ENCODE measurements at regions not wholly inside any gene's neighbourhood (a gene's known extent, or its start where the extent isn't known, plus 50 kb on each side); places are given as distances from the start of the nearest gene placed in this dataset.
A peak's percentile ranks its signal among the peaks of the same experiment; 100 is the strongest.
"Not testable (repeated sequence)": the region's sequence is repeated elsewhere in the genome, so short reads cannot be mapped to it uniquely, and the experiment has no call there.

- DNase-seq (ENCODE audit: low spot score) (no peak), ATAC-seq (no peak)
- H3K4me3 Mint-ChIP-seq, result no peak overlapping the region
- H3K27ac Mint-ChIP-seq, result no peak overlapping the region
- no peaks in the 10 kb centered on the region for H3K27me3 Mint-ChIP-seq
- H3K4me1 Mint-ChIP-seq (ENCODE audit: low read depth in 2 of 2), result peaks cover 0 to 2% of the 10 kb centered on the region in 2 donors
- no peaks in the 10 kb centered on the region for H3K36me3 Mint-ChIP-seq
- H3K9me3 Mint-ChIP-seq, result no peaks in the 10 kb centered on the region
These were observed 367.7 kb upstream of the DPYD start for GRCh38 chr1:98288494-98288893.

- Mint-ChIP-seq H3K4me3 (no peak overlapping the region), H3K27me3 (no peaks in the 10 kb centered on the region), H3K36me3 (no peaks in the 10 kb centered on the region), H3K27ac (no peak overlapping the region), H3K9me3 (no peaks in the 10 kb centered on the region), H3K4me1 (ENCODE audit: low read depth in 2 of 2) (peaks cover 0 to 2% of the 10 kb centered on the region in 2 donors)
- ATAC-seq (no peak), DNase-seq (ENCODE audit: low spot score) (no peak)
These were observed 366.8 kb upstream of the DPYD start for GRCh38 chr1:98287626-98288025.

- Mint-ChIP-seq H3K9me3 (no peaks in the 10 kb centered on the region), H3K4me3 (no peak overlapping the region), H3K27me3 (no peaks in the 10 kb centered on the region), H3K36me3 (no peaks in the 10 kb centered on the region), H3K27ac (no peak overlapping the region), H3K4me1 (ENCODE audit: low read depth in 2 of 2) (peaks cover 0 to 2% of the 10 kb centered on the region in 2 donors)
- ATAC-seq, result no peak
- no peak for DNase-seq (ENCODE audit: low spot score)
These were observed 365.8 kb upstream of the DPYD start for GRCh38 chr1:98286656-98287055.

GRCh38 chr1:98285286-98285685 lies 364.5 kb upstream of the DPYD start:
- not testable (repeated sequence) for DNase-seq (ENCODE audit: low spot score); H3K27ac Mint-ChIP-seq

GRCh38 chr1:98280049-98280448 lies 359.2 kb upstream of the DPYD start:
- no peaks in the 10 kb centered on the region for H3K4me1 Mint-ChIP-seq (ENCODE audit: low read depth in 2 of 2)

More at GRCh38 chr1:98285286-98285685, 364.5 kb upstream of the DPYD start:
- not testable (repeated sequence) for H3K9me3 Mint-ChIP-seq; H3K4me3 Mint-ChIP-seq; H3K36me3 Mint-ChIP-seq; ATAC-seq; H3K27me3 Mint-ChIP-seq; H3K4me1 Mint-ChIP-seq (ENCODE audit: low read depth in 2 of 2)

GRCh38 chr1:98278055-98278454 lies 357.2 kb upstream of the DPYD start:
- DNase-seq (ENCODE audit: low spot score) (no peak), ATAC-seq (no peak)
- H3K27me3 Mint-ChIP-seq, result no peaks in the 10 kb centered on the region
- H3K36me3 Mint-ChIP-seq, result peaks cover under 1% of the 10 kb centered on the region
- H3K27ac Mint-ChIP-seq, result no peak overlapping the region
- H3K4me1 Mint-ChIP-seq (ENCODE audit: low read depth in 2 of 2), result no peaks in the 10 kb centered on the region
- no peaks in the 10 kb centered on the region for H3K9me3 Mint-ChIP-seq
- H3K4me3 Mint-ChIP-seq, result no peak overlapping the region

More at GRCh38 chr1:98280049-98280448, 359.2 kb upstream of the DPYD start:
- Mint-ChIP-seq H3K9me3 (no peaks in the 10 kb centered on the region), H3K4me3 (no peak overlapping the region), H3K36me3 (no peaks in the 10 kb centered on the region), H3K27ac (no peak overlapping the region), H3K27me3 (no peaks in the 10 kb centered on the region)
- ATAC-seq (no peak), DNase-seq (ENCODE audit: low spot score) (no peak)

GRCh38 chr1:98277118-98277517 lies 356.3 kb upstream of the DPYD start:
- Mint-ChIP-seq H3K36me3 (peaks cover 7% of the 10 kb centered on the region), H3K27ac (no peak overlapping the region), H3K4me3 (no peak overlapping the region), H3K9me3 (no peaks in the 10 kb centered on the region), H3K4me1 (ENCODE audit: low read depth in 2 of 2) (no peaks in the 10 kb centered on the region), H3K27me3 (no peaks in the 10 kb centered on the region)
- DNase-seq (ENCODE audit: low spot score) (no peak), ATAC-seq (no peak)

- H3K4me3 Mint-ChIP-seq, result no peak overlapping the region
- no peaks in the 10 kb centered on the region for H3K4me1 Mint-ChIP-seq (ENCODE audit: low read depth in 2 of 2)
- H3K36me3 Mint-ChIP-seq, result peaks cover 7% of the 10 kb centered on the region
These were observed 355.7 kb upstream of the DPYD start for GRCh38 chr1:98276514-98276913.

GRCh38 chr1:98268316-98268715 lies 347.5 kb upstream of the DPYD start:
- no peak overlapping the region for H3K27ac Mint-ChIP-seq
- peaks cover 7% of the 10 kb centered on the region for H3K36me3 Mint-ChIP-seq
- H3K9me3 Mint-ChIP-seq, result no peaks in the 10 kb centered on the region
- ATAC-seq (no peak), DNase-seq (ENCODE audit: low spot score) (no peak)
- no peaks in the 10 kb centered on the region for H3K27me3 Mint-ChIP-seq
- H3K4me3 Mint-ChIP-seq, result no peak overlapping the region
- peaks cover 0 to 3% of the 10 kb centered on the region in 2 donors for H3K4me1 Mint-ChIP-seq (ENCODE audit: low read depth in 2 of 2)

More at GRCh38 chr1:98276514-98276913, 355.7 kb upstream of the DPYD start:
- no peaks in the 10 kb centered on the region for H3K9me3 Mint-ChIP-seq
- H3K27me3 Mint-ChIP-seq, result no peaks in the 10 kb centered on the region
- ATAC-seq (no peak), DNase-seq (ENCODE audit: low spot score) (no peak)
- no peak overlapping the region for H3K27ac Mint-ChIP-seq

- H3K4me3 Mint-ChIP-seq, result no peak overlapping the region
- H3K4me1 Mint-ChIP-seq (ENCODE audit: low read depth in 2 of 2), result peaks cover 0 to 3% of the 10 kb centered on the region in 2 donors
- no peak for DNase-seq (ENCODE audit: low spot score)
- ATAC-seq, result no peak
- H3K27me3 Mint-ChIP-seq, result no peaks in the 10 kb centered on the region
- H3K9me3 Mint-ChIP-seq, result no peaks in the 10 kb centered on the region
- H3K27ac Mint-ChIP-seq, result no peak overlapping the region
- H3K36me3 Mint-ChIP-seq, result peaks cover under 1% of the 10 kb centered on the region
These were observed 346.6 kb upstream of the DPYD start for GRCh38 chr1:98267423-98267822.

GRCh38 chr1:98264727-98265126 lies 343.9 kb upstream of the DPYD start:
- no peak for ATAC-seq
- Mint-ChIP-seq H3K4me3 (no peak overlapping the region), H3K9me3 (no peaks in the 10 kb centered on the region), H3K36me3 (no peaks in the 10 kb centered on the region), H3K27ac (no peak overlapping the region), H3K27me3 (no peaks in the 10 kb centered on the region), H3K4me1 (ENCODE audit: low read depth in 2 of 2) (peaks cover 0 to 3% of the 10 kb centered on the region in 2 donors)
- no peak for DNase-seq (ENCODE audit: low spot score)

- H3K27ac Mint-ChIP-seq, result no peak overlapping the region
- peaks cover 0 to 7% of the 10 kb centered on the region in 2 donors for H3K4me1 Mint-ChIP-seq (ENCODE audit: low read depth in 2 of 2)
- no peak for DNase-seq (ENCODE audit: low spot score)
- no peaks in the 10 kb centered on the region for H3K9me3 Mint-ChIP-seq
- no peaks in the 10 kb centered on the region for H3K36me3 Mint-ChIP-seq
- no peak overlapping the region for H3K4me3 Mint-ChIP-seq
- ATAC-seq, result no peak
- no peaks in the 10 kb centered on the region for H3K27me3 Mint-ChIP-seq
These were observed 340.0 kb upstream of the DPYD start for GRCh38 chr1:98260839-98261238.

GRCh38 chr1:98260412-98260811 lies 339.6 kb upstream of the DPYD start:
- Mint-ChIP-seq H3K9me3 (no peaks in the 10 kb centered on the region), H3K27ac (no peak overlapping the region), H3K36me3 (no peaks in the 10 kb centered on the region), H3K27me3 (no peaks in the 10 kb centered on the region), H3K4me3 (no peak overlapping the region), H3K4me1 (ENCODE audit: low read depth in 2 of 2) (peaks cover 0 to 7% of the 10 kb centered on the region in 2 donors)
- DNase-seq (ENCODE audit: low spot score) (no peak), ATAC-seq (no peak)

- H3K36me3 Mint-ChIP-seq, result no peaks in the 10 kb centered on the region
- peaks cover 0 to 7% of the 10 kb centered on the region in 2 donors for H3K4me1 Mint-ChIP-seq (ENCODE audit: low read depth in 2 of 2)
- H3K9me3 Mint-ChIP-seq, result peaks cover 4% of the 10 kb centered on the region
- H3K4me3 Mint-ChIP-seq, result no peak overlapping the region
- DNase-seq (ENCODE audit: low spot score) (peak; percentile 63), ATAC-seq (no peak)
- peak overlapping the region in 1 of 2 donors; percentile 49 for H3K27ac Mint-ChIP-seq
- no peaks in the 10 kb centered on the region for H3K27me3 Mint-ChIP-seq
These were observed 335.9 kb upstream of the DPYD start for GRCh38 chr1:98256700-98257099.

- no peaks in the 10 kb centered on the region for H3K27me3 Mint-ChIP-seq
- H3K36me3 Mint-ChIP-seq, result no peaks in the 10 kb centered on the region
- H3K27ac Mint-ChIP-seq, result no peak overlapping the region
- no peak for DNase-seq (ENCODE audit: low spot score)
- peaks cover 0 to 4% of the 10 kb centered on the region in 2 donors for H3K4me1 Mint-ChIP-seq (ENCODE audit: low read depth in 2 of 2)
- no peak for ATAC-seq
- H3K9me3 Mint-ChIP-seq, result peaks cover 4% of the 10 kb centered on the region
- no peak overlapping the region for H3K4me3 Mint-ChIP-seq
These were observed 332.3 kb upstream of the DPYD start for GRCh38 chr1:98253145-98253544.
